Amygdala (tissue), 56 donors: ENCODE measurements at regions not wholly inside any gene's neighbourhood (a gene's known extent, or its start where the extent isn't known, plus 50 kb on each side); places are given as distances from the start of the nearest gene placed in this dataset.
"Not testable (repeated sequence)": the region's sequence is repeated elsewhere in the genome, so short reads cannot be mapped to it uniquely, and the experiment has no call there.

Experiments used
- DNase-seq, 56 donors: peaks; one replicate each; lab custom pipeline; 2025; lab: John Stamatoyannopoulos, UW

GRCh38 chr11:92168936-92169335 is 55.7 kb upstream of the FAT3 start:
- DNase-seq, result no peak

- no peak for DNase-seq
These were observed 57.0 kb upstream of the FAT3 start for GRCh38 chr11:92167571-92167970.

DNA sequence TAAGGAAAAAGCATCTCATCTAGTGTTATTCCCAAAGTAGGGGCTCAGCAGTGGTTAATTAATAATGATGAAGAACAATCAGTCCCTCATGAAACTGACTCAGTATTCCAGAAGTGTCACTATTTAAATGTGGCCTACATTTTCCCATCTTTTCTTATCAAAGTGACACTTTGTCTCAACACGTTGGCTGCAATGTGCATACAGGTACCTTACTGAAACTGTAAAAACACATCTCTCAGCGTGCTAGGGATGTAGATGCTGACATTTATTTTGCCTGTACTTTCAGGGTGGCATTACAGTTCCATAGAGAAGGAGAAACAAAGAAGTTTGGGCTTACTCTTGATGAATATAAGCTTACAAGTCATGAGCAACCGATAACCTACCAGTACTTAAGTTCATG is 58.3 kb upstream of the FAT3 start:
- DNase-seq, result no peak

DNA sequence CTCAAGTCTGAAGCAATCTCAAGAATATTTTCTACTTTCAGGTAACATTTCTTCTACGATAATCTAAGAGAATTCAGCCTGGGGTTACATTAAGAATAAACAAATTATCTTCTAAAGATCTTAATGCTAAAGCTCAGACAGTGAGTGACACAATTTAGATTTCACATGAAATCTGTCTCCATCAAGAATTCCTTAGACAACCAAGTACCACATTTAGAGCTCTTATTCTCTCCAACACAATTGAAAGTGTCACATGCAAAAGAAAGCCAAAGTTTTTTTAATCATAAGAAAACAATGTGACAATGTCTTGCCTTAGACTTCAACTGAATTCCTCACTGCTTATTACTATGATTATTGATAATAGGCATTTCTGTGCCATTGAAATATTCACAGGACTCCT is 60.7 kb upstream of the FAT3 start:
- DNase-seq, result no peak

DNA sequence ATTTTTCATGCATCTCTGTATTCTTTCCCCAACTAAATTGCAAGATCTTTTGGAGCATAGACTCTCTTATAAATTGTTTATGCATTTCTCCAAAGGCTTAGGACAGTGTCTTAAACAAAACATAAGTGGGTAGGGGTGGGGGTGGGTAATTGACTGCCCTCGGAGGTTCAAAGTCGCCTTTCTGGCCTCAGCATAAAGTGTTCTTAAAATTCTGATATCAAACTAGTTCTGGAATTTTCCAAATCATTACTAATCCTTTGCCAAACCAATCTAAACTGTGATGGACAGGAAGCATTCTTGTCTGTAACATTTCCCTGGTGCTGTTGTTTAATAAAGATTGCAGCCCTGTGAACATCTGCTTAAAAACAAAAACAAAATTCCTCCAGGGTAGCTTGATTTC is 61.8 kb upstream of the FAT3 start:
- DNase-seq, result no peak

DNA sequence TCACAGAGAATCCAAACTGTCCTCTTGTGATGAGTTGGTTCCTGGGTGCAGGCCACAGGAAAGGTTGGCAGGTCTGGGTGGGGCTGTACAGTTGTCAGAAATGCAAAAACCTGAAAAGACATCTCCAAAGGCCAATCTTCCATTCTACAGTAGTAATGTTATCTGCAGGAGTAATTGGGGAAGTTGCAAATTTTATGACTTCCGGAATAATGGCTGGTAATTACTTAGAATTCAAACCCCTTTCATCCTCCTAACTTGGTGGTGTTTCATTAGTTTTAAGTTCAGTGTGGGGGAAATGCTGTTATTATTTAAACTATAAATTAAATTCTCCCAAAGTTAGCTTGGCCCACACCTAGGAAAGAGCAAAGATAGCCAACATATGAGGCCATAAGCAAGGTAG is 64.7 kb upstream of the FAT3 start:
- DNase-seq, result no peak

DNA sequence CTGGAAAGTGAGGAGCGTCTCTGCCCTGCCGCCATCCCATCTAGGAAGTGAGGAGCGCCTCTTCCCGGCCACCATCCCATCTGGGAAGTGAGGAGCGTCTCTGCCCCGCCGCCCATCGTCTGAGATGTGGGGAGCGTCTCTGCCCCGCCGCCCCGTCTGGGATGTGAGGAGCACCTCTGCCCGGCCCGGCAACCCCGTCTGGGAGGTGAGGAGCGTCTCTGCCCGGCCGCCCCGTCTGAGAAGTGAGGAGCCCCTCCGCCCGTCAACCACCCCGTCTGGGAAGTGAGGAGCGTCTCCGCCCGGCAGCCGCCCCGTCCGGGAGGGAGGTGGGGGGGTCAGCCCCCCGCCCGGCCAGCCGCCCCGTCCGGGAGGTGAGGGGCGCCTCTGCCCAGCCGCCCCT is 67.2 kb upstream of the FAT3 start:
- DNase-seq, result not testable (repeated sequence)

DNA sequence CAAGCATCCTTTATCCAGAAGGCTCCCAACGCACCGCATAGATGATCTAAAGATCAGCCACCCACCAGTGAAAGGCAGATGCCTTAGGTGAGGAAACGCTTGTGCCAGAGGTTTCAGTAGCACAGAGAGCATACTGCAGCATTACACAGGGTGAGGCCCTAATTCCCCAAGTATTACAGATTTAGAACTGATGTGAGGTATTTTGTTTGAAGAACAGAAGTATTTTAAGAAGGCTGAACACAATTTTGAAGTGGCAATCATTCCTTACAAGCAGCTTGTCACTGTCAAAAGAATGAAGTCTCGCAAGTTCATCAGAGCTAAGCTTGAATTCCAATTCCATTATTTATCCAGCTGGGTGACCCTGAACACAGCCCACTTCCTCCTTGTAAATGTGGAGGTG is 70.0 kb upstream of the FAT3 start:
- DNase-seq, result no peak

- no peak for DNase-seq
These were observed 70.5 kb upstream of the FAT3 start for GRCh38 chr11:92154110-92154509.

- no peak for DNase-seq
These were observed 71.1 kb upstream of the FAT3 start for GRCh38 chr11:92153542-92153941.

GRCh38 chr11:92152245-92152644 is 72.4 kb upstream of the FAT3 start:
- no peak for DNase-seq

GRCh38 chr11:92149996-92150395 is 74.6 kb upstream of the FAT3 start:
- no peak for DNase-seq

GRCh38 chr11:92141725-92142124 is 82.9 kb upstream of the FAT3 start:
- no peak for DNase-seq

GRCh38 chr11:92141159-92141558 is 83.5 kb upstream of the FAT3 start:
- DNase-seq, result no peak

GRCh38 chr11:92140021-92140420 is 84.6 kb upstream of the FAT3 start:
- no peak for DNase-seq

DNA sequence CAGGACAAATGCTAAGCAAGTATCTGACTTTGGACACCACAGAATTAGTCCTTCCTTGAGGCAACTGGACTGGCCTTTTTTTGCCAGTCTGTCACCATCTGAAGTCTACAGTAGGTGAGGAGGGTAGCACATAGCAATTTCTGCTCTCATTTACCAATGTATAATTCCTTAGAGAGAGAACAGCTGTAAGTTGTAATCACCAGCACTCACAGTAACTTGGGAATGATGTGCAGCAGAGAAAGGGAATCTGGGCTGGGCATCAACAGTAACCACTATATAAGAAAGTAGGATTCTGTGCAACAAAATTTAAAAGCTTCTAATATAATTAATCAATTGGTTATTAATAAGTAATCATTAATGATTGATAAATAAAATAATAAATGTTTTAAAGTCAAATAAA is 86.3 kb upstream of the FAT3 start:
- DNase-seq, result no peak

- no peak for DNase-seq
These were observed 86.9 kb upstream of the FAT3 start for GRCh38 chr11:92137747-92138146.

- no peak for DNase-seq
These were observed 87.8 kb upstream of the FAT3 start for GRCh38 chr11:92136797-92137196.

- DNase-seq, result no peak
These were observed 93.2 kb upstream of the FAT3 start for GRCh38 chr11:92131289-92131865.

DNA sequence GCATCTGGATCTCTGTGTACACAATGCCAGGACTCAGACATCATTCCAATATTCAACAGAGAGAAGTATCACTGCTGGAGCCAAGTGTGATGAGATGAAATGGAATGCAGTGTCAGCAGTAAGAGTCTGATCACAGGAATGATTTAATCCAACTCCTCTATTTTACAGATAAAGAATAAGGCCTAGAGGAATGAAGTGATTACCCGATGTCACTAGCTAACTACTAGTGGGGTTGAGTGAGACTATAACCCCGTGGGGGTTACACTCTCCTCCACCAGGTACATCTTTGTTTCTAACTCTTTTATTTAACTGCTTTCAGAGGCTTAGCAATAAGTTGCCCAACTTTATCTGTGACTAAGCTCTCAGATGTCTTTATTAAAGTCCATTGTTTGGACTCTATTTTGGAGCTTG is 94.2 kb upstream of the FAT3 start:
- DNase-seq, result no peak

- DNase-seq, result no peak
These were observed 94.8 kb upstream of the FAT3 start for GRCh38 chr11:92129811-92130210.

DNA sequence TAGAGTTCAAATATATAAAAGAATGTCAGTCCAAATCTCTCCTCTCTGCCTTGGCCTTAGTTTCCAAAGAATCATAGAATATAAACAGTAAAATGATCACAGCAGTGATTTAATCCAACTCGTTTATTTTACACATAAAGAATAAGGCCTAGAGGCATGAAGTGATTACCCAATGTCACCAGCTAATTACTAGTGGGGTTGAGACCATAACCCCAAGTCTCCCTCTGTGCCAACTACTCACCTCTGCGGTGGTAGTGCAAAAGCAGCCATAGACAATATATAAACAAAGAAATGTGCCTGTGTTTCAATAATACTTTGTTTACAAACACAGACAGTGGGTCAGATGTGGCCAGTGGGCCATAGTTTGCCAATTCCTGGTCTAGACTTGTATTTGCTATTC is 96.6 kb upstream of the FAT3 start:
- no peak for DNase-seq

DNA sequence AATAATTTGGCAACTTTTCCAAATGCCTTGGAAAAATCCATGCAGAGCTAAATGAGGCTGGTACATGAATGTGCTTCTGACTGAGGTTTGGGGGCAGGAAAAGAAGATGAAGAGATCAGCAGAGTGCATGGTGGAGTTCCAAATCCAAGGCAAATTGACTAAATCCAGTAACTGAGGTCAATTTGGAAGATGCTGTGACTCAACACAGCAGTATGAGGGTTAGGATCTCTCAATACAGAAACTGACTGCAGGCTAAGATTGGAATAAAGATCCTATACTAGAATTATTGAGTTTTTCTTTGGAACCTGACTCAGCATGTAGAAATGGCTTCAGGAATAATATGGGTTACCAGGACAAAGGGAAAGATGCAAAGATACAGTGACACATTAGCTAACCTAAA is 99.3 kb upstream of the FAT3 start:
- no peak for DNase-seq
